Retinal pigment epithelial cell (primary cell): ENCODE measurements at regions not wholly inside any gene's neighbourhood (a gene's known extent, or its start where the extent isn't known, plus 50 kb on each side); places are given as distances from the start of the nearest gene placed in this dataset.

Experiments used
- DNase-seq: peaks from one replicate; pipeline ENCODE4 v3.0.0-alpha.2; 2010; ENCODE audit warnings: low read depth
- H3K4me3 ChIP-seq: 2 replicates; pipeline ENCODE4 v1.5.1; 2011; ENCODE audit warnings: mild to moderate bottlenecking, low read length, control low read depth, moderate library complexity
- TF ChIP-seq, protein P1 (sequence below): conservative IDR thresholded peaks from 2 replicates; pipeline ENCODE4 v1.5.1; 2011; ENCODE audit warnings: low read depth, low read length, control low read depth, inconsistent platforms

DNA sequence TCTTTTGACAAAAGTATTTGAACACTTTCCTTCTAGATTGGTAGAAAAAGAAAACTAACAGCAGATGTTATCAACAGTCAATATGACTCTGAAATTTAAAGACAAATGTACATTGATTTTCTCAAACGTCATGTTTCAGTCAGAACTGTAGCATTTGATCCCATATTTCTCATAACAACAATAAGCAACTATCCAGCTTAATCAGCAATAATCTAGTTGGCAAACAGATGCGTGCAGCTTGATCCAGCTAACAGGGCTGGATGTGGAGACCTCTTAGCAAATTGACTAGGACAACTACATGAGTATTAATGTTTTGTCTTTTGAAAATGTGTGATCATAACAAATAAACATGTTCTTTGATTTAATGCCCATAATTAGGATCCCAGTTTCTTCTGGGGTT is 94.0 kb upstream of the STT3B start:
- TF ChIP-seq, protein P1, sequence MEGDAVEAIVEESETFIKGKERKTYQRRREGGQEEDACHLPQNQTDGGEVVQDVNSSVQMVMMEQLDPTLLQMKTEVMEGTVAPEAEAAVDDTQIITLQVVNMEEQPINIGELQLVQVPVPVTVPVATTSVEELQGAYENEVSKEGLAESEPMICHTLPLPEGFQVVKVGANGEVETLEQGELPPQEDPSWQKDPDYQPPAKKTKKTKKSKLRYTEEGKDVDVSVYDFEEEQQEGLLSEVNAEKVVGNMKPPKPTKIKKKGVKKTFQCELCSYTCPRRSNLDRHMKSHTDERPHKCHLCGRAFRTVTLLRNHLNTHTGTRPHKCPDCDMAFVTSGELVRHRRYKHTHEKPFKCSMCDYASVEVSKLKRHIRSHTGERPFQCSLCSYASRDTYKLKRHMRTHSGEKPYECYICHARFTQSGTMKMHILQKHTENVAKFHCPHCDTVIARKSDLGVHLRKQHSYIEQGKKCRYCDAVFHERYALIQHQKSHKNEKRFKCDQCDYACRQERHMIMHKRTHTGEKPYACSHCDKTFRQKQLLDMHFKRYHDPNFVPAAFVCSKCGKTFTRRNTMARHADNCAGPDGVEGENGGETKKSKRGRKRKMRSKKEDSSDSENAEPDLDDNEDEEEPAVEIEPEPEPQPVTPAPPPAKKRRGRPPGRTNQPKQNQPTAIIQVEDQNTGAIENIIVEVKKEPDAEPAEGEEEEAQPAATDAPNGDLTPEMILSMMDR = no peak
- H3K4me3 ChIP-seq = no peak overlapping the region
- DNase-seq = no peak

GRCh38 chr3:31439890-31440750 is 92.6 kb upstream of the STT3B start:
- TF ChIP-seq, protein P1 = no peak
- H3K4me3 ChIP-seq = no peak overlapping the region
- DNase-seq = peak; percentile 24

- TF ChIP-seq, protein P1 = no peak
- no peak for DNase-seq
- no peak overlapping the region for H3K4me3 ChIP-seq
These were observed 91.8 kb upstream of the STT3B start for GRCh38 chr3:31440878-31441277.

GRCh38 chr3:31442755-31443154 is 90.0 kb upstream of the STT3B start:
- H3K4me3 ChIP-seq = no peak overlapping the region
- no peak for DNase-seq
- TF ChIP-seq, protein P1 = no peak

DNA sequence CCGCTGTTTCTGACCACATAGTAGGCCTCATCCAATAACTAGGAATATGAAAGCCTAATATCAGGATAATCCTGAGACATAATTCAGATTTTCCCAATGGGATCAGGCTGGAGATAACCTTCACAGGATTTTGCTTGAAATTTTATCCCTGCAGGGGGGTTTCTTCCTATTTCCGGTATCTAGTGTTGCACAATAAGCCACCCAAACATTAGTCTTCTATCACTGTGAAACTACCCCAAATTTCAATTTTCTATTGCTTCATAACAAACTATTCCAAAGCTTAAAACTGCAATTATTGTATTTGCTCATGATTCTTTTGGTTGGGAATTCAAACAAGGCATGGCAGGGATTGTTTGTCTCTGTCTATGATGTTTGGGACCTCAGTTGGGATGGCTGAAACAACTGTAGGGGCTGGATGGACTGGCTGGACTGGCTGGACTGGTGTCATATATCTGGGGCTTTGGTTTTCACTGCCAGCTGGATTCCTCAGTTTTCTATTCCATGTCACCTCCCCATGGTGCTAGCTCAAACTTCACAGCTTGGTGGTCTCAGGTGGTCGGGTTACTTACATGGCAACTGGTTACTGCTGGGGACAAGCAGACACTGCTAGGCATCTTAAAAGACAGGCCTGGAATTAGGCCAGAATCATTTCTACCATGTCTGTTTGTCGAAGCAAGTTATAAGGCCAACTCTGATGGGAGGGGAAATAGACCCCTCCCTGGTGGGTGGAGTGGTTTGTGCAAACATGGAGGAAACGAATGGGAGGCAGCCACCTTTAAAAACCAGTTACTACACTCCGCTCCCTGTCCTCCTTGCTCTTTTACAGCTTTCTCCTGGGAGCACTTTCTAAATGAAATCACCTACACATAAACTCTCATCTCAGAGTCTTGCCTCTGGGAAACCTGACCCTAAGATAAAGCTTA is 88.2 kb upstream of the STT3B start:
- no peak for DNase-seq
- no peak overlapping the region for H3K4me3 ChIP-seq
- TF ChIP-seq, protein P1 = no peak

GRCh38 chr3:31445701-31446100 is 87.0 kb upstream of the STT3B start:
- TF ChIP-seq, protein P1 = no peak
- DNase-seq = no peak
- no peak overlapping the region for H3K4me3 ChIP-seq
